ENCODE measurements at regions not wholly inside any gene's neighbourhood (a gene's known extent, or its start where the extent isn't known, plus 50 kb on each side); places are given as distances from the start of the nearest gene placed in this dataset.

GRCh38 chr6:18585032-18585573 is 198.0 kb downstream of the RNF144B start:
- H3K27ac ChIP-seq = no peak overlapping the region
- 36 to 41% methylated on average over 4 of the region's 4 CpGs for WGBS, 2 donors
- H3K4me1 ChIP-seq = no peaks in the 10 kb centered on the region
- FAIRE-seq = no peak
- TF ChIP-seq CTCF (IDR thresholded peaks at IDR 0.05) = no peak
- intact Hi-C loops (cut with DNase I) = no loop called here
- DNase-seq = peak in 1 of 6 donors; percentile 22
- no peaks in the 10 kb centered on the region for H3K36me3 ChIP-seq
- no peak overlapping the region for H3K4me3 ChIP-seq
- ATAC-seq = peak in 2 of 4 donors; percentile 70 to 76
- H3K27me3 ChIP-seq = no peaks in the 10 kb centered on the region
- H3K9me3 ChIP-seq = no peaks in the 10 kb centered on the region

DNA sequence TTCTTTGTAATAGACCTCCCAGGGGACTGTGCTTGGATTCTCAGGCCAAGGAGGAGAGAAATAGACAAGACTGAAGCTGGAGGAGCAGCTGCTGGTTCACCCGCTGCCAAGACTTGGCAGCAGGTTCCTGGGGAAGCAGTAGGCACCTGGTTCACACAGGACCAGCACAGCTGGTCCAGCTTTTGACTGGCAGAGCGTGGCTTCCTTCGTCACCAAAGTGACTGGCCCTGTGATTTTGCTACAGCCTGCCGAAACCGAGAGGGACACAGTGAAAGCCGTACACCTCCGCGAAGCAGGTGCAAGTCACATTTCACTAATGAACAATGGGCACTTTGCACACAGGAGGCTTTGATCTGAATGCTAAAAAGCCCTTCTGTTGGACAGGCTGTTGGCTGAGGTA is 199.0 kb downstream of the RNF144B start:
- H3K9me3 ChIP-seq = no peaks in the 10 kb centered on the region
- no peak for DNase-seq
- 82 to 92% methylated on average over 8 of the region's 8 CpGs for WGBS, 2 donors
- no peak overlapping the region for H3K27ac ChIP-seq
- intact Hi-C loops (cut with DNase I) = no loop called here
- FAIRE-seq = no peak
- no peaks in the 10 kb centered on the region for H3K27me3 ChIP-seq
- ATAC-seq = no peak
- TF ChIP-seq CTCF (IDR thresholded peaks at IDR 0.05) = no peak
- no peak overlapping the region for H3K4me3 ChIP-seq
- H3K36me3 ChIP-seq = no peaks in the 10 kb centered on the region
- H3K4me1 ChIP-seq = no peaks in the 10 kb centered on the region

GRCh38 chr6:18595774-18596530 is 208.8 kb downstream of the RNF144B start:
- TF ChIP-seq CTCF (IDR thresholded peaks at IDR 0.05) = peak; percentile 67 to 88 (median 88)
- WGBS, 2 donors = 12 to 14% methylated on average over 11 of the region's 11 CpGs
- H3K4me3 ChIP-seq = no peak overlapping the region
- no peaks in the 10 kb centered on the region for H3K4me1 ChIP-seq
- peak; percentile 53 for FAIRE-seq
- intact Hi-C loops (cut with DNase I) = loop anchor here in 1 of 3 donors (10.0 kb wide), 1 partner anchor 1459 kb away; no protein-coding TSS in a partner anchor
- ATAC-seq = peak; percentile 56 to 94 (median 92)
- H3K36me3 ChIP-seq = no peaks in the 10 kb centered on the region
- no peaks in the 10 kb centered on the region for H3K27me3 ChIP-seq
- no peaks in the 10 kb centered on the region for H3K9me3 ChIP-seq
- H3K27ac ChIP-seq = no peak overlapping the region
- peak in 3 of 6 donors; percentile 21 to 65 (median 23) for DNase-seq

DNA sequence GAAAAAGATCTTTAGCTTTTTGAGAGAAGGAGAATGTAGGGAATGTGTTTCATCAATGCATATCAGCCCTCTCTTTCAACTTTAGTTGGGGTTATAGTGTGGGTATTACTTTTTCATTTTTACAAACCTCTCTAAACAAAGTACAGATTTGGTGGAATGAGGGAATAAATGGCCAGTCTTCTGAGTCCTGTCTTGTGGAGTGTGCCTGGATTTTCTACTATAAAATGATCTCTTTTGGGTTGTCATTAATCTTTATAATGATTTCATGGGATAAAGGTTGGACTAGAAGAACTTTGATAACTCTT is 209.3 kb downstream of the RNF144B start:
- DNase-seq (no peak), FAIRE-seq (no peak), ATAC-seq (peak in 1 of 4 donors; percentile 17)
- Histone ChIP-seq H3K27me3 (no peaks in the 10 kb centered on the region), H3K27ac (no peak overlapping the region), H3K4me3 (no peak overlapping the region), H3K36me3 (no peaks in the 10 kb centered on the region), H3K9me3 (no peaks in the 10 kb centered on the region), H3K4me1 (no peaks in the 10 kb centered on the region)
- TF ChIP-seq CTCF (IDR thresholded peaks at IDR 0.05) = peak in 1 of 4 donors; percentile 4
- intact Hi-C loops (cut with DNase I) = loop anchor here in 1 of 3 donors (10.0 kb wide), 1 partner anchor 1458 kb away; no protein-coding TSS in a partner anchor
